ENCODE measurements at regions not wholly inside any gene's neighbourhood (a gene's known extent, or its start where the extent isn't known, plus 50 kb on each side); places are given as distances from the start of the nearest gene placed in this dataset.

GRCh38 chr2:107398683-107399082, 428.0 kb upstream of the RGPD4 start:
- H3K79me2 ChIP-seq (replicated peaks; ENCODE audit: insufficient read depth, low read length), result no peaks in the 10 kb centered on the region
- TF ChIP-seq MXI1 (conservative IDR thresholded peaks at IDR 0.05; ENCODE audit: poor library complexity, severe bottlenecking) (no peak), CTCF (IDR thresholded peaks at IDR 0.05; ENCODE audit: poor library complexity, severe bottlenecking) (no peak), POLR2AphosphoS5 (IDR thresholded peaks at IDR 0.05) (no peak), RAD21 (conservative IDR thresholded peaks at IDR 0.05) (no peak), TAF1 (IDR thresholded peaks at IDR 0.05; ENCODE audit: low read depth) (no peak), SMC3 (conservative IDR thresholded peaks at IDR 0.05; ENCODE audit: poor library complexity) (no peak), REST (IDR thresholded peaks at IDR 0.05; ENCODE audit: borderline replicate concordance) (no peak), EZH2 (IDR thresholded peaks at IDR 0.05; ENCODE audit: borderline replicate concordance, insufficient read depth, low read length, poor library complexity, severe bottlenecking) (no peak), EP300 (conservative IDR thresholded peaks at IDR 0.05; ENCODE audit: poor library complexity, severe bottlenecking) (no peak)
- H3K36me3 ChIP-seq (ENCODE audit: insufficient read depth, low read length), result no peaks in the 10 kb centered on the region

GRCh38 chr2:107402330-107402729, 424.4 kb upstream of the RGPD4 start:
- no peak overlapping the region for H2AFZ ChIP-seq (ENCODE audit: low read depth, low read length)
- H3K9me3 ChIP-seq (ENCODE audit: low read length), result no peaks in the 10 kb centered on the region
- no peaks in the 10 kb centered on the region for H3F3A ChIP-seq (ENCODE audit: insufficient read depth, low read length, poor library complexity, severe bottlenecking)
- H4K20me1 ChIP-seq (ENCODE audit: insufficient read depth), result no peaks in the 10 kb centered on the region
- no peaks in the 10 kb centered on the region for H3K27me3 ChIP-seq (ENCODE audit: insufficient read depth, low read depth, low read length)
- no peaks in the 10 kb centered on the region for H3K9me2 ChIP-seq (ENCODE audit: insufficient read depth, low read length)
- H3K27ac ChIP-seq (ENCODE audit: low read length), result no peak overlapping the region
- TF ChIP-seq POLR2AphosphoS5 (IDR thresholded peaks at IDR 0.05) (no peak), SMC3 (conservative IDR thresholded peaks at IDR 0.05; ENCODE audit: poor library complexity) (no peak), EZH2 (IDR thresholded peaks at IDR 0.05; ENCODE audit: borderline replicate concordance, insufficient read depth, low read length, poor library complexity, severe bottlenecking) (no peak), RAD21 (conservative IDR thresholded peaks at IDR 0.05) (no peak), CTCF (IDR thresholded peaks at IDR 0.05; ENCODE audit: poor library complexity, severe bottlenecking) (no peak), REST (IDR thresholded peaks at IDR 0.05; ENCODE audit: borderline replicate concordance) (no peak), TAF1 (IDR thresholded peaks at IDR 0.05; ENCODE audit: low read depth) (no peak), MXI1 (conservative IDR thresholded peaks at IDR 0.05; ENCODE audit: poor library complexity, severe bottlenecking) (no peak), EP300 (conservative IDR thresholded peaks at IDR 0.05; ENCODE audit: poor library complexity, severe bottlenecking) (no peak)
- no peaks in the 10 kb centered on the region for H3K36me3 ChIP-seq (ENCODE audit: insufficient read depth, low read length)
- no peak overlapping the region for H3K4me3 ChIP-seq (ENCODE audit: low read length)
- no peaks in the 10 kb centered on the region for H3K79me2 ChIP-seq (replicated peaks; ENCODE audit: insufficient read depth, low read length)
- no peak overlapping the region for H3K9ac ChIP-seq (ENCODE audit: low read length)
- H3K4me2 ChIP-seq (ENCODE audit: low read length), result no peak overlapping the region

More at GRCh38 chr2:107398683-107399082, 428.0 kb upstream of the RGPD4 start:
- H3K4me3 ChIP-seq (ENCODE audit: low read length), result no peak overlapping the region
- H3K9me3 ChIP-seq (ENCODE audit: low read length), result no peaks in the 10 kb centered on the region
- no peak overlapping the region for H3K27ac ChIP-seq (ENCODE audit: low read length)
- H3K9me2 ChIP-seq (ENCODE audit: insufficient read depth, low read length), result no peaks in the 10 kb centered on the region
- H3K4me2 ChIP-seq (ENCODE audit: low read length), result no peak overlapping the region
- H3K27me3 ChIP-seq (ENCODE audit: insufficient read depth, low read depth, low read length), result no peaks in the 10 kb centered on the region
- H3F3A ChIP-seq (ENCODE audit: insufficient read depth, low read length, poor library complexity, severe bottlenecking), result no peaks in the 10 kb centered on the region
- no peaks in the 10 kb centered on the region for H4K20me1 ChIP-seq (ENCODE audit: insufficient read depth)
- H2AFZ ChIP-seq (ENCODE audit: low read depth, low read length), result no peak overlapping the region
- no peak overlapping the region for H3K9ac ChIP-seq (ENCODE audit: low read length)
